ENCODE measurements at regions not wholly inside any gene's neighbourhood (a gene's known extent, or its start where the extent isn't known, plus 50 kb on each side); places are given as distances from the start of the nearest gene placed in this dataset.
A peak's percentile ranks its signal among the peaks of the same experiment; 100 is the strongest.

DNA sequence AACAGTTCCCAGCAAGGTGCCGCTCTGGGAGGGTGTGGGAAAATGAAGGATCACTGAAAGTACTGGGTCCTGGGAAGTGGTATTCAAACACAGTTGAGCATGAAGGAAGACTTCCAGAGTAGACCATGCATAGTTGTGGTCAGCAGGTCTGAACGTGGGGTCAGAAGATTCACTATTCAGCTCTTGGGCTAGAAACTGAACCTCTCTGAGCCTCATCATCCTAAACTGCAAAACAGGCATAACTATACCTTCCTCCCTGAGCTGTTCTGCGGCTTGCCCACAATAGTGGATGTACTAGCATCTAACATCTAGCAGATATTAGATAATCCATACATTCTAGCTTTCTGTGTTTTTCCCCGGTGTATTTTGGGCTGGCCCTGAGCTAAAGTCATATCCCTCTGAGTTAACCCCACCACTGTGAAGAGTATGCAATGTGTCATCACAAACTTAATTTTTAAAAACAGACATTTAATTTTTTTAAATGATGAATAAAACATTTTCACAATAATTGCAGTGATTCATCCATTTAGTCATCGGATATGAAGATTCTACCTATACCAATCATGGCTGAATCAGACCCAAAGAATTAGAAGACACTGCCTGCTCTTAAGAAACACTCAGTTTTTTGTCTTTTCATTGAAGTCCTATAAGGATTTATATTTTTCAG, 179.1 kb downstream of the BLID start:
- no peak overlapping the region for H3K18ac ChIP-seq (ENCODE audit: low read length)
- WGBS (ENCODE audit: extremely low coverage, insufficient coverage, low lambda C conversion rate) = no CpG with 5 or more reads among the region's 5 CpGs

DNA sequence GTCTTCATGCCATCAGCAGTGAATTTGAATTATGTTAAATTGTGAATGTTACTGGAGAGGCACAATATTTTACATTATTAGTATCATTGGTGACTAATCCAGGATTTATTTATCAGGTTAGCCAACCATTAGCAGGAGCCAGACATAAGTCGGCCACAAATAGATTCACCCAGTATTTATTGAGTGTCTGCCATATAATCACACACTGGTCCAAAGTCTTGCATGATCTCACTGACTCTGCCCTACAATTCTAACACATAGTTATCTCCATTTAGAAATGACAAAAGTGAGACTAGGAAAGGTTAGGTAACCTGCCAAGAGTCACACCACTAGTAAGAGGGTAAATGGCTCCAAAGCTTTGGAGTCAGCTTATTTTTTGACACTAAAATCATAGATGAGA, 179.6 kb downstream of the BLID start:
- H4K5ac ChIP-seq (ENCODE audit: low read length) = no peak overlapping the region
- H3K4me3 ChIP-seq (ENCODE audit: low read length) = no peak overlapping the region
- H3K36me3 ChIP-seq (ENCODE audit: control insufficient read depth, insufficient read depth, low read length) = no peaks in the 10 kb centered on the region
- no peak overlapping the region for H2AK5ac ChIP-seq (ENCODE audit: low read length)
- H3K56ac ChIP-seq (ENCODE audit: low read length) = no peak overlapping the region
- no peak overlapping the region for H3K9ac ChIP-seq (ENCODE audit: low read length)
- H3K79me2 ChIP-seq (ENCODE audit: control insufficient read depth, insufficient read depth, low read length) = no peaks in the 10 kb centered on the region
- H2BK5ac ChIP-seq (ENCODE audit: low read length) = no peak overlapping the region
- H3K27me3 ChIP-seq (ENCODE audit: insufficient read depth, low read length, poor library complexity) = no peaks in the 10 kb centered on the region
- no peak overlapping the region for H2BK120ac ChIP-seq (ENCODE audit: low read depth, low read length)
- no CpG with 5 or more reads among the region's 1 CpG for WGBS (ENCODE audit: extremely low coverage, insufficient coverage, low lambda C conversion rate)
- no peak overlapping the region for H2BK15ac ChIP-seq (replicated peaks; ENCODE audit: low read depth)
- H3K4ac ChIP-seq (ENCODE audit: low read depth, low read length) = no peak overlapping the region
- no peaks in the 10 kb centered on the region for H3K79me1 ChIP-seq (ENCODE audit: low read length)
- no peak overlapping the region for H3K18ac ChIP-seq (ENCODE audit: low read length)
- H3K4me2 ChIP-seq (ENCODE audit: low read length) = no peak overlapping the region
- no peak for DNase-seq
- H3K4me1 ChIP-seq (ENCODE audit: control insufficient read depth, low read depth, low read length) = no peaks in the 10 kb centered on the region
- no peak overlapping the region for H3K27ac ChIP-seq (ENCODE audit: low read depth, low read length)
- H4K8ac ChIP-seq (ENCODE audit: low read depth, low read length) = no peak overlapping the region
- no peak overlapping the region for H3K23ac ChIP-seq (ENCODE audit: low read length)

More for the DNA sequence above, 179.1 kb downstream of the BLID start:
- Histone ChIP-seq H3K4me3 (ENCODE audit: low read length) (no peak overlapping the region), H3K79me2 (ENCODE audit: control insufficient read depth, insufficient read depth, low read length) (no peaks in the 10 kb centered on the region), H3K4me2 (ENCODE audit: low read length) (no peak overlapping the region), H3K56ac (ENCODE audit: low read length) (no peak overlapping the region), H3K23ac (ENCODE audit: low read length) (no peak overlapping the region), H4K8ac (ENCODE audit: low read depth, low read length) (no peak overlapping the region), H3K4ac (ENCODE audit: low read depth, low read length) (no peak overlapping the region), H3K27ac (ENCODE audit: low read depth, low read length) (no peak overlapping the region), H2BK120ac (ENCODE audit: low read depth, low read length) (no peak overlapping the region), H2AK5ac (ENCODE audit: low read length) (no peak overlapping the region), H3K36me3 (ENCODE audit: control insufficient read depth, insufficient read depth, low read length) (no peaks in the 10 kb centered on the region), H2BK15ac (replicated peaks; ENCODE audit: low read depth) (no peak overlapping the region), H3K4me1 (ENCODE audit: control insufficient read depth, low read depth, low read length) (no peaks in the 10 kb centered on the region), H3K9ac (ENCODE audit: low read length) (no peak overlapping the region), H2BK5ac (ENCODE audit: low read length) (no peak overlapping the region), H3K79me1 (ENCODE audit: low read length) (no peaks in the 10 kb centered on the region), H3K27me3 (ENCODE audit: insufficient read depth, low read length, poor library complexity) (no peaks in the 10 kb centered on the region), H4K5ac (ENCODE audit: low read length) (no peak overlapping the region)
- DNase-seq = no peak

DNA sequence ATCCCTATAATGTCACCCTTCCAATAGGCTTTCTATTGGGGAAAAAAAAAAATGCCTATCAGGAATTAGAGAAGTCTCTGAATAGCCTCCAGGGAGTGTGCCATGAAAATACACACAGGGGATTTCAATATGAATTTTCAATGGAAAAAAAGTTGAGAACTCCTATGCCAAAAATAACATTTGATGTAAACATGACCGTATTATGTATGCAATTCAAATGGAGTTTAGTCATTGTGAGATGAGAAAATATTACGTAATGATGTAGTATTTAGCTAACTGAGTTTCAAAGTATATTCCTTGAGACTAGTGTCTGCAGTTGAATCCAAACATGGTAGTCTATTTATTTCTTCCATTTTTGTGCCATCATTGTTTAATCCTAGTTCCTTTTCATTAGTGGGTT, 182.3 kb downstream of the BLID start:
- H4K5ac ChIP-seq (ENCODE audit: low read length) = no peak overlapping the region
- no peaks in the 10 kb centered on the region for H3K79me2 ChIP-seq (ENCODE audit: control insufficient read depth, insufficient read depth, low read length)
- H3K9ac ChIP-seq (ENCODE audit: low read length) = no peak overlapping the region
- no peak overlapping the region for H4K8ac ChIP-seq (ENCODE audit: low read depth, low read length)
- H3K18ac ChIP-seq (ENCODE audit: low read length) = no peak overlapping the region
- no peak overlapping the region for H2AK5ac ChIP-seq (ENCODE audit: low read length)
- H3K27ac ChIP-seq (ENCODE audit: low read depth, low read length) = no peak overlapping the region
- no peak overlapping the region for H2BK15ac ChIP-seq (replicated peaks; ENCODE audit: low read depth)
- peaks cover 3% of the 10 kb centered on the region for H3K4me1 ChIP-seq (ENCODE audit: control insufficient read depth, low read depth, low read length)
- H3K36me3 ChIP-seq (ENCODE audit: control insufficient read depth, insufficient read depth, low read length) = no peaks in the 10 kb centered on the region
- no peaks in the 10 kb centered on the region for H3K27me3 ChIP-seq (ENCODE audit: insufficient read depth, low read length, poor library complexity)
- WGBS (ENCODE audit: extremely low coverage, insufficient coverage, low lambda C conversion rate) = 100% methylated on average over 2 of the region's 2 CpGs
- H3K56ac ChIP-seq (ENCODE audit: low read length) = no peak overlapping the region
- no peak for DNase-seq
- no peak overlapping the region for H3K23ac ChIP-seq (ENCODE audit: low read length)
- H3K79me1 ChIP-seq (ENCODE audit: low read length) = no peaks in the 10 kb centered on the region
- H2BK120ac ChIP-seq (ENCODE audit: low read depth, low read length) = no peak overlapping the region
- no peak overlapping the region for H3K4me3 ChIP-seq (ENCODE audit: low read length)
- no peak overlapping the region for H2BK5ac ChIP-seq (ENCODE audit: low read length)
- H3K4ac ChIP-seq (ENCODE audit: low read depth, low read length) = no peak overlapping the region
- H3K4me2 ChIP-seq (ENCODE audit: low read length) = no peak overlapping the region

DNA sequence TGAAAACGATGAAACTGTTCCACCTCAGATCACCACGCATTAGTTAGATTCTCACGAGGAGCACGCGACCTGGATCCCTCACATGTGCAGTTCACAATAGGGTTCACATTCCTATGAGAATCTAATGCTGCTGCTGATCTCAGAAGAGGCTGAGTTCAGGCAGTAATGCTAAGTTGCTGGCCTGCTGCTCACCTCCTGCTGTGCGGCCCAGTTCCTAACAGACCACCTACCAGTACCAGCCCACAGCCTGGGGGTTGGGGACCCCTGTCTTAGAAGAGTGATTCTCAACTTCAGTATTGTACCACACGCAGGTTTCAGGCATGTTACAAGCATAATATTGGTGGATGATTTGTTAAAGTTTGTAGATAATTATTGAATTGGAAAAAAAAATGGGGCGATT, 182.7 kb downstream of the BLID start:
- Histone ChIP-seq H2AK5ac (ENCODE audit: low read length) (no peak overlapping the region), H2BK15ac (replicated peaks; ENCODE audit: low read depth) (no peak overlapping the region), H3K79me1 (ENCODE audit: low read length) (no peaks in the 10 kb centered on the region), H3K4me1 (ENCODE audit: control insufficient read depth, low read depth, low read length) (peaks cover 5% of the 10 kb centered on the region), H4K5ac (ENCODE audit: low read length) (no peak overlapping the region), H4K8ac (ENCODE audit: low read depth, low read length) (no peak overlapping the region), H3K27me3 (ENCODE audit: insufficient read depth, low read length, poor library complexity) (no peaks in the 10 kb centered on the region), H3K9ac (ENCODE audit: low read length) (no peak overlapping the region), H2BK120ac (ENCODE audit: low read depth, low read length) (no peak overlapping the region), H3K18ac (ENCODE audit: low read length) (no peak overlapping the region), H3K4ac (ENCODE audit: low read depth, low read length) (no peak overlapping the region), H3K79me2 (ENCODE audit: control insufficient read depth, insufficient read depth, low read length) (no peaks in the 10 kb centered on the region), H3K56ac (ENCODE audit: low read length) (no peak overlapping the region), H3K27ac (ENCODE audit: low read depth, low read length) (no peak overlapping the region), H3K36me3 (ENCODE audit: control insufficient read depth, insufficient read depth, low read length) (no peaks in the 10 kb centered on the region), H3K23ac (ENCODE audit: low read length) (peak overlapping the region; percentile 34), H2BK5ac (ENCODE audit: low read length) (no peak overlapping the region), H3K4me2 (ENCODE audit: low read length) (no peak overlapping the region), H3K4me3 (ENCODE audit: low read length) (no peak overlapping the region)
- no peak for DNase-seq
- WGBS (ENCODE audit: extremely low coverage, insufficient coverage, low lambda C conversion rate) = no CpG with 5 or more reads among the region's 8 CpGs

DNA sequence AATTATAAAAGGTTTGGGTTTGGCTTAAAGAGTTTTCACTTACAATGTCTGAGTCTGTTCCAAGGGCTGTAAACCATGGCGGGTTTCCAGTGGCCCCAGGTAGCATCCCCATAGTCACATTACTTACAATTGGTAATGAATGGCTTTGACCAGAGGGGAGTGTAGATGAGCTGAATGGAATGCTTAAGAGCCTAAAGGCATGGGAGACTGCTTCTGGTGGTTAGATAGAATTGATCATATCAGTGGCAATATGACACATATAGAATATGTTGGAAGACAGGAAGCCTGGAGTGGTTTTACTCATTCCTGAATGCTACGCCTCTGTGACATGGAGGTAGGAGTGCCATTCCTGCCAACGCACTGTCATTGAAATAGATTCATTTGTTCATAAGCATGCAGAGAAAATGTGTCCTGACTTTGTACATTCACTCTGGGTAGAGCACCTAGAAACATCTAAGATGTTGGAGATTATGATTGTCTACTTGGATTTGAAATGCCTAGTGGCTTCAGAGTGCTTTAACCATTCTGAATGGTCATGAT, 183.3 kb downstream of the BLID start:
- Histone ChIP-seq H3K4ac (ENCODE audit: low read depth, low read length) (no peak overlapping the region), H3K79me2 (ENCODE audit: control insufficient read depth, insufficient read depth, low read length) (no peaks in the 10 kb centered on the region), H3K9ac (ENCODE audit: low read length) (no peak overlapping the region), H3K23ac (ENCODE audit: low read length) (no peak overlapping the region), H4K5ac (ENCODE audit: low read length) (no peak overlapping the region), H3K18ac (ENCODE audit: low read length) (no peak overlapping the region), H2BK120ac (ENCODE audit: low read depth, low read length) (no peak overlapping the region), H3K36me3 (ENCODE audit: control insufficient read depth, insufficient read depth, low read length) (no peaks in the 10 kb centered on the region), H2BK5ac (ENCODE audit: low read length) (no peak overlapping the region), H3K56ac (ENCODE audit: low read length) (no peak overlapping the region), H3K4me2 (ENCODE audit: low read length) (no peak overlapping the region), H3K27ac (ENCODE audit: low read depth, low read length) (no peak overlapping the region), H2AK5ac (ENCODE audit: low read length) (no peak overlapping the region), H3K27me3 (ENCODE audit: insufficient read depth, low read length, poor library complexity) (no peaks in the 10 kb centered on the region), H3K4me1 (ENCODE audit: control insufficient read depth, low read depth, low read length) (peaks cover 5% of the 10 kb centered on the region), H3K79me1 (ENCODE audit: low read length) (no peaks in the 10 kb centered on the region), H3K4me3 (ENCODE audit: low read length) (no peak overlapping the region), H4K8ac (ENCODE audit: low read depth, low read length) (no peak overlapping the region), H2BK15ac (replicated peaks; ENCODE audit: low read depth) (no peak overlapping the region)
- DNase-seq = peak; percentile 62
- WGBS (ENCODE audit: extremely low coverage, insufficient coverage, low lambda C conversion rate) = no CpG with 5 or more reads among the region's 3 CpGs
